GM19035 (cell line): ENCODE measurements at regions not wholly inside any gene's neighbourhood (a gene's known extent, or its start where the extent isn't known, plus 50 kb on each side); places are given as distances from the start of the nearest gene placed in this dataset.

Experiments
- ATAC-seq: cut with Tn5 transposase; IDR thresholded peaks from one replicate; pipeline ENCODE4 v1.9.1; 2021; ENCODE audit not compliant: unreplicated experiment

DNA sequence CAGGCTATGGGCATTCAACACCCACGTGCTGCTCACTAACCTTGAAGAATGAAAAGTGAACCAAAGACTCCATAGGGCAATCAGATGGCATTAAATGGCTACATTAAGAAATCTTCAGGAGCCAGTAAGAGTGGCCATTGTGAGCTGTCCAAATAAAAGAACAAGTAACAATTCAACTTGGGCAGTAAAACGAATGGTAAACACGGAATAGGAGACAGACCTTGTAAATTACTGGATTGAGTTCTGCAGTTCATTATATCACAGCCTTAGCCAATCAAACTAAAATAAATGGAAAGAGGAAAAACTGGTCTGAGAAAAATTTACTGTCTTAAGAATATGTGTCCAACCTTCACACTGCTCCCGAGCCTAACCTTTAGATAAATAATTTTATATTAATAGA is 306.5 kb upstream of the ZNF521 start:
- no peak for ATAC-seq

DNA sequence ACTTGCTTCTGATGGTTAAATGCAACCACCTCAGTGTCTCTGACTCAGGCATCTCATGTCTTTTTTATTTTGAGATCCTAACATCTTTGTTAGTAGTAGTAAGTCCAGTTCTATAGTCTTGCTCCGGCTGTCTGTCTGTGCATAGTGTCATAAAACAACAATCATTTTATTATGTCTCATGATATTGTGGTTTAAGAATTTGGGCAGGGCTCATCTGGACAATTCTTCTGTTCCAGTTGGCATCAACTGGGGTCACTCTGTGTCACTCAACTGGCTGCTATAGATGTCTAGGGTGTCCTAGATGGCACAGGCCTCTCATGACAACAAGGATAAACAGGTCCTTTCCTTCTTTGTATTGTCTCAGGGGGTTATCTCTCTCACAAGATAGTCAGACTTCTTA is 299.6 kb upstream of the ZNF521 start:
- ATAC-seq: no peak

DNA sequence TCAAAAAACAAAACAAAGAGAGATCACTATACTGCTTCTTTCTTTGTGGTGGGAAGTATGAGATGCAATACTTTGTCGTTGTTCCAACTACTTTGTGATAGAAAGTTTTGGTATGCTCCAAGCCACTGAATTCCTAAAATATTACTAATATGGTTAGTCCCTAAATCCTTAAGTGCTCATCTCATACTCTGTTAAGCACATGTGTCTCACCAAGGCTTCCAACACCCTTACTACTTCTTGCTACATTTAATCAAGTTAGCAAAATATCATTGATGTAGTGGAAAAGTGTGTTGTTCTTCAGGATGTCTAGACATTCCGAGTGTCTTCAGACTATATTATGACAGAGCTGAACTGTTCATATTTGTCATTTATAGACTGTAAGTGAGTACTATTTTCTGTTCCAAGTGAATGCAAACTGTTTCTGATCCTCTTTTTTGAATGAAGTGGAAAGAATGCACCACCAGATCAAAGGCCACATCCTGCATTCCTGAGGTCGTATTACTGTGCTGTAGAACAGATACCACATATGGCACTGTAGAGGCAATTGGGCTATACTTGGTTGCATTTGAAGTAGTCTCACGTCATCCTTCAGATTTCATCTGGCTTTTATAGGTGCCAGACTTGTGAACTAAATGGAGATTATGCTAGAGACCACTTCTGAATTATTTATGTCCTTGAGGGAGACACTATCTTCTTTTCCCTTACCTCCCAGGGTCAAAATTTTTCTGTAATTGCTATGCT is 298.4 kb upstream of the ZNF521 start:
- ATAC-seq: no peak

DNA sequence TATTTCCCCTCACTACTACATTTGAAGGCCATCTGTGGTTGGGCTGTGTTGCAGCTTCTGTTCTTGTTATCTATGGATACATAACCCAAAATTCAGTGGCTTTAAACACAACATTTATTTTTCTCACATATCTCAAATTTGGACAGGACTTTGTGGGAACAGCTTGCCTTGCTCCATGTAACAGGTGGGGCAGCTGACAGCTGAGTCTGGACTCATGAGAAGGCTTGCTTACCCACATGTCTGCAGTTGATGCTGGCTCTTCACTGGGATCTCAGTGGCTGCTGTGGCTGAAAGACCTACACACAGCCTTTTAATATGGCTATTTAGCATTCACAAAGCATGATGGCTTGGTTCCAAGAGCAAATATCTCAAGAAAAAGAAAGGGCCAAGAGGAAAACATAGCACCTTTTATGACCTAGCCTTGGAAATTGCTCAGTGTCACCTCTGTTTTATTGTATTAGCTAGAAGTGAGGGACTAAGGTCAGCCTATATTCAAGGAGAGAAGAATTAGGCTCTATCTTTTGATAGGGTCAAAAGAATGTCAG is 296.8 kb upstream of the ZNF521 start:
- no peak for ATAC-seq

DNA sequence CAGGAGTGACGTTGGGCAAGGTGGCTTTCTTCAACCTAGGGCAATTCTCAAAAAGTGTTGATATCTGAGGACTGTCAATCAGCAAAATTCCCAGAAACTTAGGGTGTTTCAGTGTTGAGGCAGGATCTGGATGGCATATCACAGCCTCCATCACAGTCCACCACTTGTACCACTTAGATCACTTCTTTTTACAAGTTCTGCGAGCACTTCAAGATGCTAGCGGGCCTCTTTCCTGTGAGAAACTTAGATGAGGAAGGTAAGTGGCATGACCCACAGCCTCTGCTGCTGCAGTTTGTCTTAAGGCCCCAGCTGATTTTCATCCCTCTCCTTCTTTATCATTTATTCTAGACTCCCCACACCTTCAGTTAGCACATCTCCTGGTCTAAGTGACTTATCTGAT is 295.4 kb upstream of the ZNF521 start:
- no peak for ATAC-seq

DNA sequence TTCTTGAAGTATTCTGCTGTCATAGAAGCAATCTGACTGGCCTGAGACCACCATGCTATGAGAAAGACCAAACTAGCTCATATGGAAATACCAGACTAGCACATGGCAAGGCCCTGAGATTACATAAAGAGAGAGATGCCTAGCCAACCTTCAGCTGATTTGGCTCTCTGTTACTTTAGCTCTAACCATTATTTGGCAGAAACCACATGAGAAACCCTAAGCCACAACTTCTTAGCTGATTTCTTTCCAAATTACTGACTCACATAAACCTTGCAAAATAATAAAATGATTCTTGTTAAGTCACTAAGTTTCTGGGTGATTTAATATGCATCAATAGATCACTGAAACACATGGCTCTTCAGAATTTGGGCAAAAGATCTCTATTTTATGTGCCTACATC is 295.0 kb upstream of the ZNF521 start:
- no peak for ATAC-seq

DNA sequence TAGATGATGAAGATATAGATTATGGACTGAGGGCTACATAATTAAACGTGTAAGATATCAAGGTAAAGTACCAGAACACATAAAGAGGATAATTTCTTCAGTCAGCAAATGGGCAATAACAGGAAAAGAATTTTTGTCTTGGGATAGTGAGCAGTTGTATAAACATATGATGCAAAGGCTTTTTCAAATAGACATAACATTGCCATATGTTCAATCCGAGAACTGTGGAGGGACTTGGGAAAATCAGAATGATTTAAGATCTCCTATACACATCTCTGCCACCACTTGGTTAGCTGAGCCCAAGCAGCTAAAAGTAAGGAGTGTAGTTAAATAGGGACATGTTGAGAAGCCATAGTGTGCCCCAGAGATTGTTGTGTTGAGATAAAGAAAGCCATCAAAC is 287.6 kb upstream of the ZNF521 start:
- ATAC-seq: no peak

DNA sequence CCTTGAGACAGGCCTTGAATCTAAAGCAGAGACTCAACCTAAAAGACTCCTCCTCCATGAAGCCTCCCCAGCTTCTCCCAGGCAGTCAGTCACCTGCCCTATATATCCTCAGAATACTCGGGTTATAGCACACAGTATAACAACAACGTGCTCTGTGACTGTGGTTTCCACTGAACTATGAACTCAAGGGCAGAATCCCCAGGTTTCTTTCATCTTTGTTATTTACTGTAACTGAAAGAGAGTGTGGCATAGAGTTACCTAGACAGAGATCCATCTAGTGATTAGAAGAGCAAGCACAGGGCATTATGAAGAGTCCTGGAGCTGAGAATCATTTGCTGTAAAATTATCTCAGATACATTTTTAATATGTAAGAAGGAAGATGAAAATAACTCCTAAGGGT is 281.6 kb upstream of the ZNF521 start:
- ATAC-seq: no peak

DNA sequence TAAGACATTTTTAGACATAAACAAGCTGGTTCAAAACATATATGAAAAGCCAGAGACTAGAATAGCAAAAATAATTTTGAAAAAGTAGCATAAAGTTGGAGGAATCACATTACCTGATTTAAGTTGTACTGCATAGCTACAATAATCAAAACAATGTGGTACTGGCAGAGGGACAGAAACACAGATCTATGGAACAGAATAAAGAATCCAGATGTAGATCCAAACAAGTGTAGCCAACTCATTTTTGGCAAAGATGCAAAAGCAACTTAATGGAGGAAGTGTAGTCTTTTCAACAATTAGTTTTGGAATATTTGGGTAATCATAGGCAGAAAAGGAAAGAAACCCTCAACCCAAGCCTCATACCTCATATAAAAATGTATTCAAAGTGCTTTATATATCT is 278.7 kb upstream of the ZNF521 start:
- no peak for ATAC-seq

DNA sequence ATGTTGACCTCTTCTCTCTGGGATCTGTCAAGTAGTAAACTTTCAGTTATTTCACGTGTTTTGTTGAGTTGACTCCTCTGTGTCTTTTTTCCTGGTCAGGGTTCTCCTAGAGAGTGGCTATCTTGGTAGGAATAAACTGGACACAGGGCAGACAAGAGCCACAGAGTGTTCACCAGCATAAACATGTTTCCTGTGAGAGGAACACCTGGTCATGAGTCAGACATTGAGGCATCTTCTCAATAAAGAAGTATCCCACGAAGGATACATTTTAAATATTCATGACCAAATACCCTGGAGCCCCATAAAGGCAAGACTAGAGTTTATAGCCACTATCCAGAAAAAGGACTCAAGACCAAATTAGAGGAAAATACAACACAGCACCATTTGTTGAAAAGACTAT is 269.7 kb upstream of the ZNF521 start:
- ATAC-seq: no peak

DNA sequence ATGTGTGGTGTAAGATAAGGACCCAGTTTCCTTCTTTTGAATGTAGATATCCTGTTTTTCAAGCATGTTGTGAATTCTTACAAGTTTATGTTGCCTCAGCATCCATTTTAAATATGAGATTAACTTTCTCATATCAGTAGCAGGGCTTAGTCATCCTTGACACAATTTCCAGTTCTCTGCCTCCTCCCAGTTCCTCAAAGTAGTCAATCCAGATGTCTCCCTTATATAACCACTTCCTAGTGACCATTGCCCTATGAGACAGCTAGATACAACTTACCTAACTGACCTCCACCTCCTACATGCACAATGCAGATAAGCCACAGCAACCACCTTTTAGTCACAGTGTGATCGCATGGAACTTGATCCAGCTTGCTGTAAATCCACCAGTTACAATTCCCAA is 269.2 kb upstream of the ZNF521 start:
- ATAC-seq: no peak

DNA sequence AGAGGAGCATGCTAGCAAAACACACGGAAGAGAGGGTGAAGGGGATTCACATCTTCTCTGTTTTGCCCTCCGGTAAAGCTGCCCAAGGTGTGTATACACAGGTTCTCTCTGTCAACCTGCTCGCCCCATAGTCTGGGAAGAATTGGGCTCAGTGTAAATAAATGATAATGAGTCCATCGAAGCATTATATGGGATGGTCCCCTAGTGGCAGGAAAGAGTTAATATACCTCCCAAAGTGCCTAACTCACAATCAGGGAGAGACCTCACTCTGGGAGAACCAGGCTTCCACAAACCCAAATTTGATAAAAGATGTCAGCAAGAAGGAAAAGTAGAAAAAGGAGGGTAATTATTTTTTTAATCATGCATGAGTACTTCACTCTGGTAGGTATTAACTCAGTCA is 262.2 kb upstream of the ZNF521 start:
- ATAC-seq: no peak

DNA sequence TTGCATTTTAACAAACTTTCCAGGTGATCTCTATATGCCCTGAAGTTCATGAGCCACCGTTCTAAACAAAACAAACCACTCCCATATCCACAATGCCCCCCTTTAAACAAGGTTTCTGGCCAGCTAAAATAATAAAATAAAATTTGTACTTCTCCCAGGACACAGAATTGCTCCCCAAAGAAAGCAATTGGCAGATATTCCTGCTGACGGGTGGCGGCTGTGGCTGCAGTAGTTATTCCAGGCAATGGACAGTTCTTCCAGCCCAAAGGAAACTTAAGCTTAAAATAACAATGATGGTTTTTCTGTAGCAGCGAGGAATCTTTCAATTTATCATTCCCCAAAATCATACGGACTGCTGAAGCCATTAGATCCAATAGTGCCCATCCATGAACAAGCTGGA is 260.5 kb upstream of the ZNF521 start:
- no peak for ATAC-seq

DNA sequence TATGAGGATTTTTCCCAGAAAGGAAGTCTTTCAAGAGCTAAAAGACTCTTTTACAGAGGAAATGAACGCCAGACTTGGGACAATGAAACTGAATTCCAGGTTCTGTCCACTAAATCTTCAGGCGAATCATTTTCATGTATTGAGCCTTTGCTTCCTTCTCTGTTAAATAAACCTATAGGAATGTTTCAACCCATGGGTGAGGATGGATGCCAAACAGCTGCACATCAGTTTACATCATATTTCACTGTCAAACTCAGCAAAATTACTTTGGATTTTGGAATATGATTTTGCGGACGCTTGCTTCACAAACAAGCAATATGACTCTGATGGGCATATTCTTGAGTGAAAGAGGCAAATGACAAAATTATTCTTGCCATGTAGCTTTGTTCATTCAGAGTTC is 256.1 kb upstream of the ZNF521 start:
- ATAC-seq: no peak

DNA sequence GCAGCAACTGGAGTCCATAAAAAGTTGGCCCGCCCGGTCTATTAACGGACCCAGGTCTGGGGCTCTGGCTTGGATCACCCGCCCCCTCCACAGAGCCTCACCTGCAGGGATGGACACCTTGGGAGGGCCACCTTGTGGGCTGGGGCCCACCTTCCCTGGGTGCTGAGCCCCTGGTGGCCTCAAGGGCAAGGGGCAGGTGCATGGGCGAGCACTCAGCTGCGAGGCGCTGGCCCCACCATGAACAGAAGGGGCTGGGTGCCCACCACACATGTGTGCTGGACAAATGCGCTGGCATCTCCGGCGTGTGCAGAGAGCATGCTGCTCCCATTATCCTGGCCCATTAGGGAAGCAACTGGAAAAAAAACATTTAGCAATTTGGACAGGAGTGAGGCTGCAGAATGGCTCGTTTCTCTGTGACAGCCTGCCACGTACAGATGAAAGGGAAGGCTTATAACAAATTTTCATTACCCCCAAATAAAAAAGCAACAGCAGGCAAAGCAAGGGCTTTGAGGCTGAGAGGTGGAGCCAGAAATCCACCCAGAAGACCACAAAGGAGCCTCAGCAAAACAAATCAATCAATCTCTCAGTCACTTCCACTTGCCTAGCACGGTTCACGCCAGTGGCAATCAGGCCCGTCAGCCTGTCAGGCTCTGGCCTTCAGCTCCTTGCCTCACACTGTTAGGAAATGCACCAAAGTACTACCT is 253.1 kb upstream of the ZNF521 start:
- no peak for ATAC-seq

DNA sequence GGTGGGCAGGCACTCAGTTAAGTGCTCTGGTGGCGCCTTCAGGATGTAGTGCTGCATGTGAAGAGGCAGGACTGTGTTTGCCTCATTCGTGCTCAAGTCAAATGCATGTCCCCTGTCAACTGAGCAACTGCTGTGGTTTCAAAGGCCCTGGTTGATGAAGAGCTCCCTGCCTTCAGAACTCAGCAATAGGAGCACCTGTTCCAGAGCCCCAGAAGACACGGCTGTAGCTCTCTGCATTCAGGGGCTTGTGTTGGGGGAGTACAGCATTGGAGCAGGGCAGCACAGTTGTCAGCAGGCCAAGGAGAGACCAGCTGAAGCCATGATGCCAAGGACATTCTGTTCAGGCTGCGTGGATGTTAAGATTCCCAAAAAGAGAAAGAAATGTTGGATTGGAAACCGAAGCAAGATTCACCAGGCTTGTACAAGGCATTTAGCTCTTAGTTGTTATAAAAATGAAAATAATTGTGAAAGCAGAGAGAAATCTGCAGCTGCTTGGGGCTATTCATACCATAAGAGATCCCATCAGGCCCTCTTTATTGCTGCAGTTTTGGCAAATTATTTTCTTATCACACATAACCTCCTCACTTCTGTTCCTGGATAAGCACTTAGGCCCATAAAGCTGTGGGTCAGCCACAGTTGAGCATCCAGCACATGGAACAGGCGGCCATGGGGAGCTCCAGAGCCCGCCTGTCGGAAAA is 252.4 kb upstream of the ZNF521 start:
- no peak for ATAC-seq

DNA sequence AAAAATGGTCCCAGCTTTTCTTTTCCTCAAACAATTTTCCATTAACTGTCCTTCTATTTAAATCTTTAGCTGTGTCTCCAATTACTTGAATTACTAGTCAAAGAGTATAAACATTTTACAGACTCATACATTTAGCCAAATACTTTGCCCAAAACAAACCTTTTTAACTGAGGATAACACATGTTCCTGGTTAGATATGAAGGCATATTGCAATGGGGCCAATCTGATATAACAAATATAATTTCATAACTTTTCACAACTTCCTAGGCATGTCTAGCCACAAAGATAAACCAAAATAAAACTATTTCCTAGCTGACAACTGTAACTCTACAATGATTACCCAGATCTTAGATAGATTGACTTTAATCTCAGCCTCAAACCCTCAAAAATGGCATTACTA is 247.5 kb upstream of the ZNF521 start:
- ATAC-seq: no peak

DNA sequence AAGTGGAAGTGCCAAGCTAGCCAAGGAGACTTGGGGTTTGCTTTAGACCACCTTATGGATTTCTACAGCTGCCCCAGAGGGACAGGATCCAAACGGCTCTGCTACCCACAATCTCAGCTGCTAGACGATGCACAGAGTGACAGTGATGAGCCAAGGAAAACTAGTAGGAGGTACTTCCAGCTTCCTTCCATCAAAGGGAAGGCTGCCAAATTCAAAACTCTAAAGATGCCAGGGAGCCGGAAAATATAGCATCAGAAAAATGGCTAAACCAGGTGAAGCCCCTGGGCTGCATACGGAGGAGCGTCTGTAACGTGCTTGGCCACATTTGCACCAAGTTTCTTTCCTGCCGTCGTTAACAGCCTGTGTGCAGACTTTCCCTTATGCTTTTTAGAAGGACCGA is 245.5 kb upstream of the ZNF521 start:
- ATAC-seq: no peak

DNA sequence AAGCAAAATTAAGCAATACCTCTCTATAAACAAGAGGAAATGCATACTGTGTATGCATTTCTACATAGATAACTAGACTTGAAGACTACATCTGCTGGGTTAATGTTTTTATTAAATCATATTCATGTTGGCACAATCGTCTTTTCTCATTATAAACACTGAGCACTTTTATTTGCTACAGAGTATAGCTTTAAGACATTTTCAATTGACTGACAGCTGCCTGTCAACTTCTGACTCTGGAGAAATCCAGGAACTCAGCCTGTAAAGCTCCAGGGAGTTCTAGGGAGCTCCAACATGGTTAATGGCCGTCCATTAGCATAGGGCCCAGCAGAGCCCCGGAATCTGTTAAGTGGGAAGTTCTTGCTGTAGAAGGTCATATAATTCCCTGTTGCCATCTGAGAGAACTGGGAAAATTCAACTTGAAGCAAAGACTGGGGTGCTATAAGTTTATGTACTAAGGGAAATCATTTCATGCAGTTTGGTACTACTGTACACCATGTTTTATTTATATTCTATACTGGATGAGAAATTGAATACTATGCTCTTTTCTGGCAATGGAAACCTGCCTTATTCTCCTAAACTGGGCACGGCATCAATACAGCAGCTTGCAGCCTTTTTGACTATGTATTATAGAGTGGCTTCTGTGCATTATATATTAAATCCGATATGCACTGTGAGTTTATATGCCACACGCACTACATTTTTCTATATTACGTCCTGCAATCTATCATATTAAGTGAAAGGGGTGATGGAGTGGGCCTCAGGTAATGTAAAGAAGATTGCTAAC is 243.5 kb upstream of the ZNF521 start:
- no peak for ATAC-seq

DNA sequence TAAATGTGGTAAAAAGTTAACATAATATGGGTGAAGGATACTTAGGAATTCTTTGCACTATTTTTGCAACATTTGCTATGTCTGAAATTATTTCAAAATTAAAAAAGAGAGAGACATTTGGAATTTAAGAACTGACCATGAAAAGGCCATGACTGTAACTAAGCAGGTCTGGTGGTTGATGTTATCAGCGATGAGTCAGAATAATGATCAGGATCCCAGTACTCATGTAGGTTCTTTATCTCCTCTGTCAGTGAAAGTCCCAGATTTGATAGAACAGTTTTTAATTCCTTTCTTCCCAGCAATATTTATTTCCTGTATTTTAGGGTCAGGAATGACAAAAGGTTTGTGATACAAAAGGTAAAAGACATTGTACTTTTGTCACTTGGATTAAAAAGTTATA is 242.4 kb upstream of the ZNF521 start:
- ATAC-seq: no peak

DNA sequence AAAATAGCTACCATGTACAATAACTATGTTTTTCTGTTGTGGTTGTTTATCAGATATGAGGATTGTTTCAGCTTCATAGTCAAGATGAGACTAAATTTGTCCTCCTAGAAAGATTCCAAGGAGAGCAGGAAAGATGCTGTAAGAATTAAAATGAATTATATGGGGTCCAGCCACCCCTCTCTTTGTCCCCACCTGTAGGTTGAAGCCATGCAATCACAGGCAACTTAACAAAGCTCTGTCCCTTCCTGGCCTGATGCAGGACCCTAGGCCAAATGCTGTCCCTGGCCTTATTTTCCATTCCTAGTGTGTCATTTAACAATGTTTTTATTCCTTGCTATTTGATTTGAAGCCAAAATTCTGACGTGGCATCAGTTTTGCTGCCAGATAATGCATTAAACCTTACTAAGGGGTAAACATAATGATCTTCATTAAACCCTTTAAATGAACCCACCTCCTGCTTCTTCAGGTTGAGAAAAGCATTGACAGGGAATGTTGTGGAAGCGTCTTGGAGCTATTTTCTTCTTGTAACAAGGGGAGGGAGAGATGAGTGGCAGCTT is 240.9 kb upstream of the ZNF521 start:
- ATAC-seq: no peak
